Gastrocnemius medialis (tissue), 4 donors: ENCODE measurements at regions not wholly inside any gene's neighbourhood (a gene's known extent, or its start where the extent isn't known, plus 50 kb on each side); places are given as distances from the start of the nearest gene placed in this dataset.

Experiments
- ATAC-seq, 2 donors: fragments of 150-250 bp; one replicate each; pipeline ENCODE4 v1.9.1; 2016
- DNase-seq, 2 donors: peaks; one replicate each; pipeline ENCODE4 v3.0.0-alpha.2; 2019
- H3K27ac ChIP-seq, 4 donors: fragments of 200-600 bp; sonication (generic); 1 replicate in 1 of 4; 2 replicates in 3 of 4; pipeline ENCODE4 v1.5.1; 2016 to 2018; ENCODE audit warnings: mild to moderate bottlenecking in 2 of 4, moderate library complexity in 1 of 4
- H3K27me3 ChIP-seq, 3 donors: fragments of 200-600 bp; sonication (generic) in 2 of 3; 1 replicate in 1 of 3; 2 replicates in 2 of 3; pipeline versions ENCODE4 v1.5.1 to v1.6.0; 2016 to 2019; ENCODE audit warnings: mild to moderate bottlenecking in 1 of 3, moderate library complexity in 1 of 3
- H3K36me3 ChIP-seq, 2 donors: fragments of 200-600 bp; sonication (generic) in 1 of 2; one replicate each; pipeline ENCODE4 v1.5.1; 2017 to 2018
- H3K4me1 ChIP-seq, 2 donors: fragments of 200-600 bp; sonication (generic) in 1 of 2; one replicate each; pipeline ENCODE4 v1.5.1; 2016 to 2017; ENCODE audit warnings: mild to moderate bottlenecking in 2 of 2
- H3K4me3 ChIP-seq, 4 donors: fragments of 200-600 bp; sonication (generic) in 3 of 4; 1 replicate in 1 of 4; 2 replicates in 3 of 4; pipeline ENCODE4 v1.5.1; 2016 to 2019; ENCODE audit warnings: mild to moderate bottlenecking in 2 of 4
- H3K9me3 ChIP-seq, 3 donors: fragments of 200-600 bp; sonication (generic) in 2 of 3; 1 replicate in 1 of 3; 2 replicates in 2 of 3; pipeline ENCODE4 v1.5.1; 2016 to 2019
- POLR2A ChIP-seq, 2 donors: fragments of 450-650 bp; IDR thresholded peaks; one replicate each; pipeline ENCODE4 v1.6.1; 2017; ENCODE audit warnings: antibody characterized with exemption in 2 of 2, mild to moderate bottlenecking in 2 of 2, moderate library complexity in 2 of 2
- in situ Hi-C, 4 donors: fragments of 200-750 bp; cut with MboI; loops; one replicate each; pipeline versions ENCODE4 v1.15.0 to v1.8.0; 2017; ENCODE audit warnings: low sequenced_read_pairs in 4 of 4
- intact Hi-C: fragments of 100-400 bp; cut with DNase I; formaldehyde crosslinking; loops from one replicate; pipeline ENCODE4 v1.15.1; 2023; ENCODE audit warnings: low total_unique reads
- TF ChIP-seq, protein P1 (sequence below), 5 experiments: fragments of 450-650 bp in 3 of 5; fragments of 200-600 bp in 2 of 5; sonication (generic) in 2 of 5; IDR thresholded peaks in 4 of 5; conservative IDR thresholded peaks in 1 of 5; 1 replicate in 4 of 5; 2 replicates in 1 of 5; pipeline ENCODE4 v1.5.1; 2016 to 2019; ENCODE audit warnings: antibody characterized with exemption in 5 of 5, mild to moderate bottlenecking in 3 of 5, moderate library complexity in 3 of 5

GRCh38 chr18:78183815-78184214, 795.8 kb upstream of the SALL3 start:
- no peaks in the 10 kb centered on the region for H3K27me3 ChIP-seq
- DNase-seq: no peak
- no peak for TF ChIP-seq POLR2A (IDR thresholded peaks at IDR 0.05)
- TF ChIP-seq, protein P1, sequence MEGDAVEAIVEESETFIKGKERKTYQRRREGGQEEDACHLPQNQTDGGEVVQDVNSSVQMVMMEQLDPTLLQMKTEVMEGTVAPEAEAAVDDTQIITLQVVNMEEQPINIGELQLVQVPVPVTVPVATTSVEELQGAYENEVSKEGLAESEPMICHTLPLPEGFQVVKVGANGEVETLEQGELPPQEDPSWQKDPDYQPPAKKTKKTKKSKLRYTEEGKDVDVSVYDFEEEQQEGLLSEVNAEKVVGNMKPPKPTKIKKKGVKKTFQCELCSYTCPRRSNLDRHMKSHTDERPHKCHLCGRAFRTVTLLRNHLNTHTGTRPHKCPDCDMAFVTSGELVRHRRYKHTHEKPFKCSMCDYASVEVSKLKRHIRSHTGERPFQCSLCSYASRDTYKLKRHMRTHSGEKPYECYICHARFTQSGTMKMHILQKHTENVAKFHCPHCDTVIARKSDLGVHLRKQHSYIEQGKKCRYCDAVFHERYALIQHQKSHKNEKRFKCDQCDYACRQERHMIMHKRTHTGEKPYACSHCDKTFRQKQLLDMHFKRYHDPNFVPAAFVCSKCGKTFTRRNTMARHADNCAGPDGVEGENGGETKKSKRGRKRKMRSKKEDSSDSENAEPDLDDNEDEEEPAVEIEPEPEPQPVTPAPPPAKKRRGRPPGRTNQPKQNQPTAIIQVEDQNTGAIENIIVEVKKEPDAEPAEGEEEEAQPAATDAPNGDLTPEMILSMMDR (IDR thresholded peaks at IDR 0.05 in 4 of 5, conservative IDR thresholded peaks at IDR 0.05 in 1 of 5): no peak
- intact Hi-C loops: no loop called here
- no peak overlapping the region for H3K4me3 ChIP-seq
- in situ Hi-C loops: no loop called here
- peaks cover 0 to 3% (median 0%) of the 10 kb centered on the region in 3 donors for H3K9me3 ChIP-seq
- H3K27ac ChIP-seq: no peak overlapping the region
- H3K4me1 ChIP-seq: no peaks in the 10 kb centered on the region
- no peak for ATAC-seq
- no peaks in the 10 kb centered on the region for H3K36me3 ChIP-seq

GRCh38 chr18:78191276-78191675, 788.3 kb upstream of the SALL3 start:
- no peak for DNase-seq
- in situ Hi-C loops: no loop called here
- no peak for TF ChIP-seq POLR2A (IDR thresholded peaks at IDR 0.05)
- TF ChIP-seq, protein P1 (IDR thresholded peaks at IDR 0.05 in 4 of 5, conservative IDR thresholded peaks at IDR 0.05 in 1 of 5): no peak
- Histone ChIP-seq H3K9me3 (no peaks in the 10 kb centered on the region), H3K36me3 (no peaks in the 10 kb centered on the region), H3K4me3 (no peak overlapping the region), H3K27ac (no peak overlapping the region), H3K27me3 (no peaks in the 10 kb centered on the region), H3K4me1 (no peaks in the 10 kb centered on the region)
- no peak for ATAC-seq
- intact Hi-C loops: no loop called here

- intact Hi-C loops (no loop called here), in situ Hi-C loops (no loop called here)
- H3K27ac ChIP-seq: no peak overlapping the region
- H3K27me3 ChIP-seq: no peaks in the 10 kb centered on the region
- H3K9me3 ChIP-seq: no peaks in the 10 kb centered on the region
- TF ChIP-seq, protein P1 (IDR thresholded peaks at IDR 0.05 in 4 of 5, conservative IDR thresholded peaks at IDR 0.05 in 1 of 5): no peak
- no peak for TF ChIP-seq POLR2A (IDR thresholded peaks at IDR 0.05)
- H3K4me1 ChIP-seq: no peaks in the 10 kb centered on the region
- no peak for ATAC-seq
- no peaks in the 10 kb centered on the region for H3K36me3 ChIP-seq
- DNase-seq: no peak
- H3K4me3 ChIP-seq: no peak overlapping the region
Observed at GRCh38 chr18:78192054-78192453, 787.6 kb upstream of the SALL3 start.

DNA sequence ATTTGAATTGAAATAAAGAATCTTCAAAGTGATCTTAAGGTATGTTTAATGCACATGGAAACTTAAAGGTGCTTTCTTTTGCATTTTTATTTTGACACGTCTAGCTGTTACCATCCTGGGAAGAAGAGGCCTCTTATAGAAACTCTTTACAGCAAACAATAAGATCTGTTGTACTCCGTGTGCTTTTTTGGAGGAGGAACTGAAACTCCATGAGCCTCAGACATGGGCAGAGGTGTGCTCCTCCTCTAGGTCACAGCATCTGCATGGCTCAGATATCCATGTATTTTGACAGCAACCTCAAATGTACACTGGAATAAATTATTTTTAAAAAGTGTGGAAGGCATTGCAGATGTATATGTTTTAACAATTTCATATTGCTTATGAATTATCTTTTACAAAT, 783.3 kb upstream of the SALL3 start:
- Histone ChIP-seq H3K27ac (no peak overlapping the region), H3K36me3 (no peaks in the 10 kb centered on the region), H3K4me3 (no peak overlapping the region), H3K27me3 (no peaks in the 10 kb centered on the region), H3K9me3 (no peaks in the 10 kb centered on the region), H3K4me1 (no peaks in the 10 kb centered on the region)
- intact Hi-C loops: no loop called here
- in situ Hi-C loops: no loop called here
- TF ChIP-seq, protein P1 (IDR thresholded peaks at IDR 0.05 in 4 of 5, conservative IDR thresholded peaks at IDR 0.05 in 1 of 5): no peak
- no peak for TF ChIP-seq POLR2A (IDR thresholded peaks at IDR 0.05)
- ATAC-seq (no peak), DNase-seq (no peak)

GRCh38 chr18:78199002-78199401, 780.6 kb upstream of the SALL3 start:
- Histone ChIP-seq H3K36me3 (no peaks in the 10 kb centered on the region), H3K4me1 (no peaks in the 10 kb centered on the region), H3K9me3 (no peaks in the 10 kb centered on the region), H3K27me3 (no peaks in the 10 kb centered on the region), H3K27ac (no peak overlapping the region), H3K4me3 (no peak overlapping the region)
- ATAC-seq: no peak
- in situ Hi-C loops: no loop called here
- no peak for TF ChIP-seq POLR2A (IDR thresholded peaks at IDR 0.05)
- TF ChIP-seq, protein P1 (IDR thresholded peaks at IDR 0.05 in 4 of 5, conservative IDR thresholded peaks at IDR 0.05 in 1 of 5): no peak
- intact Hi-C loops: no loop called here
- DNase-seq: no peak
